MCF 10A (cell line): ENCODE measurements at regions not wholly inside any gene's neighbourhood (a gene's known extent, or its start where the extent isn't known, plus 50 kb on each side); places are given as distances from the start of the nearest gene placed in this dataset.

Source experiments
- BruUV-seq: library from RNA; stranded (reverse); fragments of 400-500 nt; replicated peaks from 2 replicates; lab custom pipeline; 2021; lab: Mats Ljungman, UMichigan
- CTCF ChIA-PET: fragments of 300-600 bp; sonication (Branson Sonifier 250); formaldehyde crosslinking; extraction: SDS; loops from one replicate; lab custom pipeline; 2021; ENCODE audit warnings: antibody characterized with exemption, inconsistent platforms; lab: Yijun Ruan, JAX
- POLR2A ChIA-PET: fragments of 300-600, 350-650 bp; sonication (Branson Sonifier 250); formaldehyde crosslinking; extraction: SDS; loops from one replicate; lab custom pipeline; 2020; ENCODE audit warnings: antibody characterized with exemption, inconsistent platforms; lab: Yijun Ruan, JAX
- DNase-seq: peaks from one replicate; pipeline ENCODE4 v3.0.0-alpha.2; 2018; ENCODE audit not compliant: unreplicated experiment
- H3K27ac Mint-ChIP-seq: one replicate; pipeline ENCODE4 v1.8.0; 2022; ENCODE audit warnings: mild to moderate bottlenecking, low read depth, mixed read lengths; ENCODE audit not compliant: unreplicated experiment
- H3K27me3 Mint-ChIP-seq: one replicate; pipeline ENCODE4 v1.8.0; 2022; ENCODE audit warnings: mixed read lengths; ENCODE audit not compliant: insufficient read depth, unreplicated experiment
- H3K36me3 Mint-ChIP-seq: one replicate; pipeline ENCODE4 v1.8.0; 2022; ENCODE audit warnings: mild to moderate bottlenecking, moderate library complexity, mixed read lengths; ENCODE audit not compliant: insufficient read depth, unreplicated experiment
- H3K4me1 Mint-ChIP-seq: one replicate; pipeline ENCODE4 v1.8.0; 2022; ENCODE audit warnings: mixed read lengths; ENCODE audit not compliant: insufficient read depth, unreplicated experiment
- H3K4me3 Mint-ChIP-seq: one replicate; pipeline ENCODE4 v1.8.0; 2022; ENCODE audit warnings: mild to moderate bottlenecking, moderate library complexity, mixed read lengths; ENCODE audit not compliant: unreplicated experiment
- H3K9me3 Mint-ChIP-seq: one replicate; pipeline ENCODE4 v1.8.0; 2022; ENCODE audit warnings: mixed read lengths; ENCODE audit not compliant: unreplicated experiment
- CTCF ChIP-seq: fragments of 200-600 bp; IDR thresholded peaks from one replicate; pipeline ENCODE4 v1.8.0; 2022; ENCODE audit warnings: antibody characterized with exemption, mild to moderate bottlenecking; ENCODE audit not compliant: unreplicated experiment
- intact Hi-C: fragments of 100-400 bp; cut with micrococcal nuclease; formaldehyde crosslinking; loops from 2 replicates; pipeline ENCODE4 v1.14.1; 2022

GRCh38 chr5:74081126-74081525 is 455.1 kb downstream of the ARHGEF28 start:
- no peaks in the 10 kb centered on the region for H3K27me3 Mint-ChIP-seq
- H3K36me3 Mint-ChIP-seq, result no peaks in the 10 kb centered on the region
- no TSS peak for BruUV-seq
- no peak overlapping the region for H3K4me3 Mint-ChIP-seq
- CTCF ChIA-PET, result interaction anchor here (1.4 kb wide), 1 partner anchor 179 kb away, joined by 5 read pairs; no protein-coding TSS in a partner anchor
- no peak for DNase-seq
- H3K4me1 Mint-ChIP-seq, result no peaks in the 10 kb centered on the region
- no peak for TF ChIP-seq CTCF
- POLR2A ChIA-PET, result no interaction called here
- peaks cover 6% of the 10 kb centered on the region for H3K9me3 Mint-ChIP-seq
- intact Hi-C loops, result no loop called here
- no peak overlapping the region for H3K27ac Mint-ChIP-seq

GRCh38 chr5:74079971-74080556 is 454.1 kb downstream of the ARHGEF28 start:
- CTCF ChIA-PET, result no interaction called here
- TF ChIP-seq CTCF, result no peak
- Mint-ChIP-seq H3K4me3 (no peak overlapping the region), H3K9me3 (peaks cover 6% of the 10 kb centered on the region), H3K4me1 (no peaks in the 10 kb centered on the region), H3K36me3 (no peaks in the 10 kb centered on the region), H3K27ac (no peak overlapping the region), H3K27me3 (no peaks in the 10 kb centered on the region)
- DNase-seq, result no peak
- BruUV-seq, result no TSS peak
- intact Hi-C loops, result no loop called here
- POLR2A ChIA-PET, result no interaction called here

GRCh38 chr5:74075501-74076484 is 449.8 kb downstream of the ARHGEF28 start:
- no peak for DNase-seq
- intact Hi-C loops, result no loop called here
- no peaks in the 10 kb centered on the region for H3K36me3 Mint-ChIP-seq
- no peaks in the 10 kb centered on the region for H3K4me1 Mint-ChIP-seq
- POLR2A ChIA-PET, result no interaction called here
- TF ChIP-seq CTCF, result no peak
- CTCF ChIA-PET, result no interaction called here
- H3K9me3 Mint-ChIP-seq, result peaks cover 6% of the 10 kb centered on the region
- no peak overlapping the region for H3K27ac Mint-ChIP-seq
- no peak overlapping the region for H3K4me3 Mint-ChIP-seq
- no TSS peak for BruUV-seq
- no peaks in the 10 kb centered on the region for H3K27me3 Mint-ChIP-seq

- peaks cover 6% of the 10 kb centered on the region for H3K9me3 Mint-ChIP-seq
- no peak overlapping the region for H3K27ac Mint-ChIP-seq
- no peak for TF ChIP-seq CTCF
- H3K4me1 Mint-ChIP-seq, result no peaks in the 10 kb centered on the region
- no peaks in the 10 kb centered on the region for H3K27me3 Mint-ChIP-seq
- DNase-seq, result no peak
- no TSS peak for BruUV-seq
- ChIA-PET POLR2A (interaction anchor here (0.8 kb wide), 1 partner anchor 10 kb away, joined by 3 read pairs; no protein-coding TSS in a partner anchor), CTCF (interaction anchor here (0.9 to 1.3 kb wide), 2 partner anchors 22 to 52 kb away, joined by 3 read pairs; no protein-coding TSS in a partner anchor)
- intact Hi-C loops, result no loop called here
- no peak overlapping the region for H3K4me3 Mint-ChIP-seq
- H3K36me3 Mint-ChIP-seq, result no peaks in the 10 kb centered on the region
These were observed 448.1 kb downstream of the ARHGEF28 start for GRCh38 chr5:74074111-74074510.
